HCT116 (cell line): ENCODE measurements at regions not wholly inside any gene's neighbourhood (a gene's known extent, or its start where the extent isn't known, plus 50 kb on each side); places are given as distances from the start of the nearest gene placed in this dataset.

Experiments
- ATAC-seq: fragments of 200-7000 bp; cut with Tn5 transposase; 2 replicates; pipeline ENCODE4 v1.9.1; 2020; ENCODE audit warnings: mild to moderate bottlenecking, moderate library complexity
- BruUV-seq: library from RNA; stranded (reverse); fragments of 400-500 nt; replicated peaks from 2 replicates; lab custom pipeline; 2021; lab: Mats Ljungman, UMichigan
- CTCF ChIA-PET: fragments of 300-600 bp; sonication (Branson Sonifier 250); formaldehyde crosslinking; loops from one replicate; lab custom pipeline; 2021; ENCODE audit warnings: antibody characterized with exemption; lab: Charles Lee
- POLR2A ChIA-PET: fragments of 300-600, 350-600 bp; sonication (Branson Sonifier 250); formaldehyde crosslinking; loops from one replicate; lab custom pipeline; 2021; ENCODE audit warnings: antibody characterized with exemption; lab: Charles Lee
- RAD21 ChIA-PET, 2 experiments: fragments of 300-600 bp; sonication (Branson Sonifier 250); formaldehyde crosslinking; loops; one replicate each; lab custom pipeline; 2023; ENCODE audit warnings: low total read pairs in 2 of 2; ENCODE audit not compliant: uncharacterized antibody in 2 of 2, unreplicated experiment in 2 of 2, low non-redundant PET in 1 of 2; lab: Charles Lee
- DNase-seq: peaks from one replicate; pipeline ENCODE4 v3.0.0-alpha.2; 2010; ENCODE audit warnings: low read depth, low spot score
- H2AFZ ChIP-seq: fragments of 200-600 bp; shearing (Covaris generic), sonication (generic); 2 replicates; pipeline ENCODE4 v1.6.1; 2017; ENCODE audit warnings: low read depth, mixed run types, mixed read lengths, antibody characterized with exemption, low read length; ENCODE audit not compliant: poor library complexity, severe bottlenecking
- H3K27ac ChIP-seq: 2 replicates; pipeline ENCODE4 v1.5.1; 2012; ENCODE audit warnings: low read depth, low read length
- H3K27me3 ChIP-seq: fragments of 200-600 bp; sonication (generic); 2 replicates; pipeline ENCODE4 v1.6.1; 2016; ENCODE audit warnings: mixed run types, low read length, mixed read lengths; ENCODE audit not compliant: insufficient read depth
- H3K36me3 ChIP-seq, 2 experiments: fragments of 200-500 bp in 1 of 2; fragments of 200-600 bp in 1 of 2; sonication (Bioruptor generic) in 1 of 2; sonication (generic) in 1 of 2; 2 replicates each; pipeline versions ENCODE4 v1.5.1 to v1.6.1; 2014 to 2016; ENCODE audit warnings: low read length in 2 of 2, inconsistent platforms in 1 of 2, mixed read lengths in 1 of 2, mixed run types in 1 of 2; ENCODE audit not compliant: insufficient read depth in 2 of 2, control insufficient read depth in 1 of 2
- H3K4me1 ChIP-seq, 2 experiments: fragments of 200-600 bp in 1 of 2; sonication (generic) in 1 of 2; 2 replicates each; pipeline versions ENCODE4 v1.5.1 to v1.6.1; 2012 to 2017; ENCODE audit warnings: low read length in 2 of 2, inconsistent platforms in 1 of 2, mild to moderate bottlenecking in 1 of 2, mixed read lengths in 1 of 2, mixed run types in 1 of 2, moderate library complexity in 1 of 2; ENCODE audit not compliant: insufficient read depth in 2 of 2, control insufficient read depth in 1 of 2
- H3K4me2 ChIP-seq: fragments of 200-600 bp; sonication (generic); 2 replicates; pipeline ENCODE4 v1.6.1; 2017; ENCODE audit warnings: mixed run types, low read length, mixed read lengths
- H3K4me3 ChIP-seq, 2 experiments: fragments of 200-600 bp in 1 of 2; sonication (generic) in 1 of 2; replicated peaks in 1 of 2; 2 replicates each; pipeline ENCODE4 v1.5.1; 2011 to 2016; ENCODE audit warnings: low read length in 2 of 2, control low read depth in 1 of 2, low read depth in 1 of 2, mild to moderate bottlenecking in 1 of 2, mixed read lengths in 1 of 2, mixed run types in 1 of 2
- H3K79me2 ChIP-seq: fragments of 200-600 bp; sonication (generic); 2 replicates; pipeline ENCODE4 v1.6.1; 2017; ENCODE audit warnings: mild to moderate bottlenecking, mixed run types, low read length, moderate library complexity, mixed read lengths; ENCODE audit not compliant: insufficient read depth
- H3K9ac ChIP-seq: fragments of 200-600 bp; sonication (generic); 2 replicates; pipeline ENCODE4 v1.6.1; 2016; ENCODE audit warnings: low read length, mixed read lengths
- H3K9me2 ChIP-seq: fragments of 200-600 bp; sonication (generic), shearing (Covaris generic); 2 replicates; pipeline ENCODE4 v1.6.1; 2017; ENCODE audit warnings: mixed run types, mild to moderate bottlenecking, moderate library complexity; ENCODE audit not compliant: insufficient read depth
- H3K9me3 ChIP-seq, 2 experiments: fragments of 200-500 bp in 1 of 2; fragments of 200-600 bp in 1 of 2; sonication (Bioruptor generic) in 1 of 2; sonication (generic) in 1 of 2; 2 replicates each; pipeline ENCODE4 v1.6.1; 2014 to 2017; ENCODE audit warnings: low read length in 2 of 2, mixed read lengths in 2 of 2, inconsistent platforms in 1 of 2, low read depth in 1 of 2, mild to moderate bottlenecking in 1 of 2, mixed run types in 1 of 2, moderate library complexity in 1 of 2; ENCODE audit not compliant: control insufficient read depth in 1 of 2, insufficient read depth in 1 of 2
- H4K20me1 ChIP-seq: fragments of 200-600 bp; sonication (generic), shearing (Covaris generic); 2 replicates; pipeline ENCODE4 v1.6.1; 2017; ENCODE audit warnings: mixed run types, mild to moderate bottlenecking, moderate library complexity; ENCODE audit not compliant: insufficient read depth
- ATF3 ChIP-seq: IDR thresholded peaks from 2 replicates; pipeline ENCODE4 v1.6.1; 2012
- CEBPB ChIP-seq: IDR thresholded peaks from 2 replicates; pipeline ENCODE4 v1.6.1; 2012; ENCODE audit warnings: low read depth
- ELF1 ChIP-seq: IDR thresholded peaks from 2 replicates; pipeline ENCODE4 v1.6.1; 2012; ENCODE audit warnings: low read depth, borderline replicate concordance
- EZH2phosphoT487 ChIP-seq: fragments of 200-600 bp; IDR thresholded peaks from 2 replicates; pipeline ENCODE4 v1.6.1; 2018; ENCODE audit warnings: antibody characterized with exemption, borderline replicate concordance
- MAX ChIP-seq: IDR thresholded peaks from 2 replicates; pipeline ENCODE4 v1.6.1; 2012
- REST ChIP-seq: IDR thresholded peaks from 2 replicates; pipeline ENCODE4 v1.6.1; 2012; ENCODE audit warnings: low read depth
- SP1 ChIP-seq: IDR thresholded peaks from 2 replicates; pipeline ENCODE4 v1.6.1; 2012; ENCODE audit warnings: low read depth
- TCF7L2 ChIP-seq: IDR thresholded peaks from 2 replicates; pipeline ENCODE4 v1.7.0; 2011; ENCODE audit warnings: borderline replicate concordance, inconsistent platforms; ENCODE audit not compliant: insufficient read depth, insufficient read length; ENCODE audit errors: extremely low read depth
- YY1 ChIP-seq: IDR thresholded peaks from 2 replicates; pipeline ENCODE4 v1.6.1; 2011; ENCODE audit warnings: low read length, low read depth, moderate library complexity, mild to moderate bottlenecking; ENCODE audit not compliant: insufficient replicate concordance; ENCODE audit errors: extremely low read depth
- ZBTB33 ChIP-seq: IDR thresholded peaks from 2 replicates; pipeline ENCODE4 v1.6.1; 2011; ENCODE audit warnings: mild to moderate bottlenecking, low read length, moderate library complexity; ENCODE audit not compliant: insufficient replicate concordance; ENCODE audit errors: extremely low read depth
- intact Hi-C: fragments of 100-400 bp; cut with micrococcal nuclease; formaldehyde crosslinking; loops from 2 replicates; pipeline ENCODE4 v1.10.0; 2022

GRCh38 chr4:103496800-103497199 lies 223.0 kb downstream of the TACR3 start (continued):
- TF ChIP-seq REST, result no peak
- no peak for TF ChIP-seq ATF3
- TF ChIP-seq CEBPB, result no peak

GRCh38 chr4:103493450-103494159 lies 226.2 kb downstream of the TACR3 start:
- no TSS peak for BruUV-seq
- CTCF ChIA-PET, result no interaction called here

More at GRCh38 chr4:103493450-103494159, 226.2 kb downstream of the TACR3 start:
- ATAC-seq, result peak; percentile 49
- H3K36me3 ChIP-seq, result no peaks in the 10 kb centered on the region
- DNase-seq, result no peak
- TF ChIP-seq YY1, result no peak
- no peak for TF ChIP-seq ZBTB33
- TF ChIP-seq MAX, result peak; percentile 13; the same call in 1 of the 2 replicates
- TF ChIP-seq TCF7L2, result peak; percentile 33
- no peak for TF ChIP-seq ELF1
- TF ChIP-seq EZH2phosphoT487, result no peak
- TF ChIP-seq SP1, result peak; percentile 84
- peak overlapping the region; percentile 56 for H3K4me2 ChIP-seq
- H3K9ac ChIP-seq, result no peak overlapping the region
- H3K4me1 ChIP-seq, result peaks cover 10 to 43% of the 10 kb centered on the region in 2 experiments
- no peaks in the 10 kb centered on the region for H3K79me2 ChIP-seq
- no peaks in the 10 kb centered on the region for H3K27me3 ChIP-seq
- ChIA-PET POLR2A (interaction anchor here (1.5 kb wide), 1 partner anchor 11 kb away, joined by 3 read pairs; no protein-coding TSS in a partner anchor), RAD21 (no interaction called here)
- no peak overlapping the region; a peak in 1 of 4 replicates for H3K4me3 ChIP-seq
- no peaks in the 10 kb centered on the region for H4K20me1 ChIP-seq
- no peak overlapping the region for H3K27ac ChIP-seq
- no peaks in the 10 kb centered on the region for H3K9me2 ChIP-seq
- H3K9me3 ChIP-seq, result no peaks in the 10 kb centered on the region
- intact Hi-C loops, result no loop called here
- peak overlapping the region; percentile 57 for H2AFZ ChIP-seq
